Panc1 (cell line): ENCODE measurements at regions not wholly inside any gene's neighbourhood (a gene's known extent, or its start where the extent isn't known, plus 50 kb on each side); places are given as distances from the start of the nearest gene placed in this dataset.

Source experiments
- ATAC-seq: fragments of 200-7000 bp; cut with Tn5 transposase; 2 replicates; pipeline ENCODE4 v1.9.1; 2020; ENCODE audit warnings: mild to moderate bottlenecking, moderate library complexity
- BruUV-seq: library from RNA; stranded (reverse); fragments of 400-500 nt; replicated peaks from 2 replicates; lab custom pipeline; 2021; lab: Mats Ljungman, UMichigan
- CTCF ChIA-PET: fragments of 300-600 bp; sonication (Branson Sonifier 250); formaldehyde crosslinking; loops from one replicate; lab custom pipeline; 2022; ENCODE audit warnings: antibody characterized with exemption; lab: Charles Lee
- POLR2A ChIA-PET: fragments of 300-600 bp; sonication (Branson Sonifier 250); formaldehyde crosslinking; loops from one replicate; lab custom pipeline; 2022; ENCODE audit warnings: antibody characterized with exemption; lab: Charles Lee
- DNase-seq: peaks from one replicate; pipeline ENCODE4 v3.0.0-alpha.2; 2010; ENCODE audit warnings: low read depth, low spot score
- H3K27ac ChIP-seq: 2 replicates; pipeline ENCODE4 v1.5.1; 2011; ENCODE audit warnings: mild to moderate bottlenecking, low read length, inconsistent platforms
- H3K27me3 ChIP-seq: fragments of 200-500 bp; sonication (Bioruptor generic); 2 replicates; pipeline ENCODE4 v1.6.0; 2014; ENCODE audit warnings: low read length, inconsistent platforms; ENCODE audit not compliant: control insufficient read depth, insufficient read depth
- H3K36me3 ChIP-seq: fragments of 200-500 bp; sonication (Bioruptor generic); 2 replicates; pipeline ENCODE4 v1.5.1; 2014; ENCODE audit warnings: inconsistent platforms, mild to moderate bottlenecking, low read length, moderate library complexity; ENCODE audit not compliant: control insufficient read depth, insufficient read depth
- H3K4me1 ChIP-seq: 2 replicates; pipeline ENCODE4 v1.5.1; 2011; ENCODE audit warnings: inconsistent platforms, mild to moderate bottlenecking, low read length, moderate library complexity; ENCODE audit not compliant: control insufficient read depth, insufficient read depth
- H3K4me3 ChIP-seq, 2 experiments: 2 replicates each; pipeline ENCODE4 v1.5.1; 2011 to 2012; ENCODE audit warnings: low read depth in 2 of 2, low read length in 2 of 2, mild to moderate bottlenecking in 2 of 2, inconsistent platforms in 1 of 2, moderate library complexity in 1 of 2
- H3K9me3 ChIP-seq: fragments of 200-500 bp; sonication (Bioruptor generic); 2 replicates; pipeline ENCODE4 v1.5.1; 2014; ENCODE audit warnings: low read depth, mild to moderate bottlenecking, inconsistent platforms, low read length, moderate library complexity; ENCODE audit not compliant: control insufficient read depth, insufficient read depth
- POLR2AphosphoS5 ChIP-seq: IDR thresholded peaks from 2 replicates; pipeline ENCODE4 v1.6.1; 2012; ENCODE audit warnings: mild to moderate bottlenecking, low read depth, low read length, moderate library complexity
- SIN3A ChIP-seq: IDR thresholded peaks from 2 replicates; pipeline ENCODE4 v1.6.1; 2012; ENCODE audit warnings: low read depth, mild to moderate bottlenecking, low read length, moderate library complexity, borderline replicate concordance; ENCODE audit not compliant: insufficient read depth
- TCF7L2 ChIP-seq: IDR thresholded peaks from 2 replicates; pipeline ENCODE4 v1.6.1; 2011; ENCODE audit warnings: mild to moderate bottlenecking, low read depth, low read length, inconsistent platforms
- in situ Hi-C: cut with HindIII; loops from 2 replicates; pipeline ENCODE4 v1.10.0; 2016; ENCODE audit warnings: low sequenced_read_pairs, low pct_unique_long_range_greater_than_20kb
- intact Hi-C: fragments of 100-400 bp; cut with micrococcal nuclease; formaldehyde crosslinking; loops from one replicate; pipeline ENCODE4 v1.10.0; 2022; ENCODE audit not compliant: unreplicated experiment
- TF ChIP-seq, protein P1 (sequence below), 2 experiments: IDR thresholded peaks; 2 replicates each; pipeline ENCODE4 v1.6.1; 2011 to 2012; ENCODE audit warnings: low read depth in 2 of 2, control low read depth in 1 of 2, low read length in 1 of 2, mild to moderate bottlenecking in 1 of 2, moderate library complexity in 1 of 2; ENCODE audit not compliant: insufficient read depth in 1 of 2
- TF ChIP-seq, protein P2 (sequence below): fragments of 450-650 bp; IDR thresholded peaks from 2 replicates; pipeline ENCODE4 v1.5.1; 2017; ENCODE audit warnings: mild to moderate bottlenecking

DNA sequence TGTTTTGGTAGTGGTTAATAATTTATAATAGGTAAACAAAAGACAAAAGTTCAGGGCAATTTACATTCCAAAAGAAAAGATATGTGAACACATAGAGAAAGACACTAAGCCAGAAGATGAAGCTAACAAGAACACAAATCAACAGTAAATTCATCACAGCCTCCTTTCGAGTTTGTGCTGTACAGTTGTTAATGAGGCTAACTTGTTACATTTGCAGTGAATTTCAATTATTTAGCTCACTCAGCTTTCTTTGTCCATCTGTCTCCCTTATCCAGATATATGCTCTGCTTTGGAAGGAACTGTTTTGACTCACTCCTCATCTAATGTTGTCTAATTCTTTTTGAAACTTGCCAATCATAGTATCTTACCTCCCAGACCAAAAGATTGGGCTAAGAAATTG is 423.3 kb upstream of the OLFM3 start:
- in situ Hi-C loops (no loop called here), intact Hi-C loops (no loop called here)
- POLR2A ChIA-PET = no interaction called here
- H3K4me3 ChIP-seq = no peak overlapping the region
- H3K27me3 ChIP-seq = no peaks in the 10 kb centered on the region
- ATAC-seq = no peak
- CTCF ChIA-PET = no interaction called here
- H3K9me3 ChIP-seq = no peaks in the 10 kb centered on the region
- H3K4me1 ChIP-seq = no peaks in the 10 kb centered on the region
- DNase-seq = no peak
- no peaks in the 10 kb centered on the region for H3K36me3 ChIP-seq
- no peak for TF ChIP-seq POLR2AphosphoS5
- TF ChIP-seq TCF7L2 = no peak
- TF ChIP-seq, protein P1, sequence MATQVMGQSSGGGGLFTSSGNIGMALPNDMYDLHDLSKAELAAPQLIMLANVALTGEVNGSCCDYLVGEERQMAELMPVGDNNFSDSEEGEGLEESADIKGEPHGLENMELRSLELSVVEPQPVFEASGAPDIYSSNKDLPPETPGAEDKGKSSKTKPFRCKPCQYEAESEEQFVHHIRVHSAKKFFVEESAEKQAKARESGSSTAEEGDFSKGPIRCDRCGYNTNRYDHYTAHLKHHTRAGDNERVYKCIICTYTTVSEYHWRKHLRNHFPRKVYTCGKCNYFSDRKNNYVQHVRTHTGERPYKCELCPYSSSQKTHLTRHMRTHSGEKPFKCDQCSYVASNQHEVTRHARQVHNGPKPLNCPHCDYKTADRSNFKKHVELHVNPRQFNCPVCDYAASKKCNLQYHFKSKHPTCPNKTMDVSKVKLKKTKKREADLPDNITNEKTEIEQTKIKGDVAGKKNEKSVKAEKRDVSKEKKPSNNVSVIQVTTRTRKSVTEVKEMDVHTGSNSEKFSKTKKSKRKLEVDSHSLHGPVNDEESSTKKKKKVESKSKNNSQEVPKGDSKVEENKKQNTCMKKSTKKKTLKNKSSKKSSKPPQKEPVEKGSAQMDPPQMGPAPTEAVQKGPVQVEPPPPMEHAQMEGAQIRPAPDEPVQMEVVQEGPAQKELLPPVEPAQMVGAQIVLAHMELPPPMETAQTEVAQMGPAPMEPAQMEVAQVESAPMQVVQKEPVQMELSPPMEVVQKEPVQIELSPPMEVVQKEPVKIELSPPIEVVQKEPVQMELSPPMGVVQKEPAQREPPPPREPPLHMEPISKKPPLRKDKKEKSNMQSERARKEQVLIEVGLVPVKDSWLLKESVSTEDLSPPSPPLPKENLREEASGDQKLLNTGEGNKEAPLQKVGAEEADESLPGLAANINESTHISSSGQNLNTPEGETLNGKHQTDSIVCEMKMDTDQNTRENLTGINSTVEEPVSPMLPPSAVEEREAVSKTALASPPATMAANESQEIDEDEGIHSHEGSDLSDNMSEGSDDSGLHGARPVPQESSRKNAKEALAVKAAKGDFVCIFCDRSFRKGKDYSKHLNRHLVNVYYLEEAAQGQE (IDR thresholded peaks at IDR 0.05; ENCODE audit: insufficient read depth in 1 of 2, low read depth in 2 of 2, low read length in 1 of 2) = no peak
- no peak for TF ChIP-seq SIN3A
- TF ChIP-seq, protein P2, sequence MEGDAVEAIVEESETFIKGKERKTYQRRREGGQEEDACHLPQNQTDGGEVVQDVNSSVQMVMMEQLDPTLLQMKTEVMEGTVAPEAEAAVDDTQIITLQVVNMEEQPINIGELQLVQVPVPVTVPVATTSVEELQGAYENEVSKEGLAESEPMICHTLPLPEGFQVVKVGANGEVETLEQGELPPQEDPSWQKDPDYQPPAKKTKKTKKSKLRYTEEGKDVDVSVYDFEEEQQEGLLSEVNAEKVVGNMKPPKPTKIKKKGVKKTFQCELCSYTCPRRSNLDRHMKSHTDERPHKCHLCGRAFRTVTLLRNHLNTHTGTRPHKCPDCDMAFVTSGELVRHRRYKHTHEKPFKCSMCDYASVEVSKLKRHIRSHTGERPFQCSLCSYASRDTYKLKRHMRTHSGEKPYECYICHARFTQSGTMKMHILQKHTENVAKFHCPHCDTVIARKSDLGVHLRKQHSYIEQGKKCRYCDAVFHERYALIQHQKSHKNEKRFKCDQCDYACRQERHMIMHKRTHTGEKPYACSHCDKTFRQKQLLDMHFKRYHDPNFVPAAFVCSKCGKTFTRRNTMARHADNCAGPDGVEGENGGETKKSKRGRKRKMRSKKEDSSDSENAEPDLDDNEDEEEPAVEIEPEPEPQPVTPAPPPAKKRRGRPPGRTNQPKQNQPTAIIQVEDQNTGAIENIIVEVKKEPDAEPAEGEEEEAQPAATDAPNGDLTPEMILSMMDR = no peak
- H3K27ac ChIP-seq = no peak overlapping the region
- BruUV-seq = no TSS peak
